Muscle of leg (tissue), 3 donors: ENCODE measurements at regions not wholly inside any gene's neighbourhood (a gene's known extent, or its start where the extent isn't known, plus 50 kb on each side); places are given as distances from the start of the nearest gene placed in this dataset.

Experiments
- DNase-seq: peaks from one replicate; pipeline ENCODE4 v3.0.0; 2013
- H3K27ac ChIP-seq: one replicate; pipeline ENCODE4 v1.5.1; 2013; ENCODE audit warnings: mild to moderate bottlenecking, low read length, control low read depth
- H3K27me3 ChIP-seq: one replicate; pipeline ENCODE4 v1.6.1; 2013; ENCODE audit warnings: low read length; ENCODE audit not compliant: control insufficient read depth, insufficient read depth
- H3K36me3 ChIP-seq: one replicate; pipeline ENCODE4 v1.6.1; 2013; ENCODE audit warnings: low read length; ENCODE audit not compliant: control insufficient read depth, insufficient read depth
- H3K4me1 ChIP-seq: one replicate; pipeline ENCODE4 v1.6.1; 2013; ENCODE audit warnings: low read length; ENCODE audit not compliant: control insufficient read depth, insufficient read depth
- H3K4me3 ChIP-seq: one replicate; pipeline ENCODE4 v1.5.1; 2013; ENCODE audit warnings: low read length, control low read depth
- H3K9me3 ChIP-seq: replicated peaks from 2 replicates; pipeline ENCODE4 v1.6.1; 2013; ENCODE audit warnings: low read depth, low read length; ENCODE audit not compliant: control insufficient read depth
- WGBS: methylation state at CpG from one replicate; pipeline ENCODE4 v1.1.5; 2013; ENCODE audit warnings: missing lambda C conversion rate; ENCODE audit not compliant: insufficient coverage; 5-methylcytosine and 5-hydroxymethylcytosine counted together

DNA sequence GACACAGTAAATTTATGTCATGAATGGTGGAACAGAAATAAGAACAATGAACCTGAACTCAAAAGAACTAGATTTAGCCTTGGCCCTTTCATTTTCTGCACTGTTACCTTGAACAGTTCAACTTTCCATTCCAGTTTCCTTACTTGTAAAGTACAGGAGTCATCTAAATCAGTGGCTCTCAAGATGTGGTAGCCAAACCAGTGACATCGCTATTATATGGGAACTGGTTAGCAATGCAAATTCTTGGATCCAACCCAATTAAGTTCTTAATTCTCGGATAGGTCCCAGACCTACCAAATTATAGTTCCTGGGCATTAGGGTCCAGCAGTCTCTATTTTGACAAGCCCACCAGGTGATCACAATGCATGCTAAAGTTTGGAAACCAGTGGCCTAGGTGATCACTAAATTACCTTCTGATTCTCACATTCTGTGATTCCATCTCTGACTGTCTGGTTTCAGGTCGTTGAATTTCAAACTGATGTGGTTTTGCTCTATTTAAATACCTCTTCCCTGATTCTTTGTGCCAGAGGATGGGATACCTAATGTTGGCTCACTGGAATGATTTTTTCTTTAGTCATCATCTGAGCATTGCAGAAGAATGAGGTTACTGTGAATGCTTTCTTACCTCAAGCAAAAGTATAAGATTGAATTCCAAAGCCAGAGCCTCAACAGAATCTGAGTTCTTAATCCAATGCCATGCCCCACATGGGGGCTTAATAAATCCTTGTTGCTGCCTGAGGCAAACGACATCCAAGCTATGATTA lies 253.8 kb downstream of the ENC1 start:
- Histone ChIP-seq H3K27ac (no peak overlapping the region), H3K9me3 (no peaks in the 10 kb centered on the region), H3K27me3 (no peaks in the 10 kb centered on the region), H3K36me3 (no peaks in the 10 kb centered on the region), H3K4me1 (peaks cover 21% of the 10 kb centered on the region), H3K4me3 (no peak overlapping the region)
- DNase-seq, result no peak
- WGBS, result 77% methylated on average over 3 of the region's 4 CpGs

DNA sequence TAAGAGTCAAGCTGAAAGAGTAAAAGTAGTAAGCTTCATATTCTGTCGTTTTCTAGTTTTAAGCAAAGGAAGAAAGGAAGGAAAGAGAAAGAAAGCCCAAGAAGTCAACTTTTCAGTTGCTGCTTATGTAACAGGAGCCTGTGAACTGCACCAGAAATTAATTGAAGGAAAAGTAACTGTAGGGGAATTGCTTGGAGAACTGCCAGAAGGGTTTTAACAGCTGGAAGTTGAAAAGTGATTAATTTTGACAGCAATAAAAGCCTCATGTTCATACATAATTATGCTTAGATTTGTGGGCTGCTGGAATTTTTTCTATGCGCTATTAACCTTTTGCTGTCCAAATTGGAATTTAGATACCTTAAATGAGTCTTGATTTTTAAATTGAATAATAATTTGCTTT lies 255.7 kb downstream of the ENC1 start:
- Histone ChIP-seq H3K4me3 (no peak overlapping the region), H3K27ac (no peak overlapping the region), H3K4me1 (peaks cover 22% of the 10 kb centered on the region), H3K9me3 (no peaks in the 10 kb centered on the region), H3K27me3 (no peaks in the 10 kb centered on the region), H3K36me3 (no peaks in the 10 kb centered on the region)
- DNase-seq, result peak; percentile 74
- 0% methylated on average over 1 of the region's 2 CpGs for WGBS

DNA sequence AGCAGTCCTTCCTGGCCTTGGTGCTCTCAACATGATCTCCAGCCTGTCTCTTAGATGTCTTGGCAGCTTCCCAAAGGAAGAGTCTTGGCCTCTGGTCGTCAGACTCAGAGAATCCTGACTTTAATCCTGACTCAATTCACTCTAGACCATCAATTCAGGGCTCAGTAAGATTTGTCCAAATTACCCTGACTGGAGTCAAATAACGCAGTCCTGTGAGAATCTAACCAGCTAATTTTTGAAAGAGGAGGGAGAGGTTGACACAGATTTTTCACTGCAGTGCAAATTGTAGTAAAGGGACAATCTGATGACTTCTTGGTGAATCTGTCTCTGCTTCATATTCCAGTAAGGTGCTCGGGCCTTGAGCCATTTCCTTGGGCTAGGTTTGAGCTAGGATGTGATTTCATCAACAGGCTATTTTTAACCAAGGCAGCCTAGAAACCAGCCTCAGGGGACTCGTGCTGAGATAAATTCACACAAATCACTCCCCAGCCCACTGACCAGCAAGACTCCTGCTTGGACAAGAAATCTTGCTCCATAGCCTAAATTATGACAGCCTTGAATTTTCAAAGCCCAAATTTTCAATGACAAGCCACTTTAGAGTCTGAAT lies 257.4 kb downstream of the ENC1 start:
- WGBS, result no CpG with 5 or more reads among the region's 4 CpGs
- H3K36me3 ChIP-seq, result no peaks in the 10 kb centered on the region
- H3K4me1 ChIP-seq, result peaks cover 22% of the 10 kb centered on the region
- peak; percentile 96 for DNase-seq
- H3K27ac ChIP-seq, result peak overlapping the region; percentile 83
- no peak overlapping the region for H3K4me3 ChIP-seq
- H3K27me3 ChIP-seq, result no peaks in the 10 kb centered on the region
- H3K9me3 ChIP-seq, result no peaks in the 10 kb centered on the region

DNA sequence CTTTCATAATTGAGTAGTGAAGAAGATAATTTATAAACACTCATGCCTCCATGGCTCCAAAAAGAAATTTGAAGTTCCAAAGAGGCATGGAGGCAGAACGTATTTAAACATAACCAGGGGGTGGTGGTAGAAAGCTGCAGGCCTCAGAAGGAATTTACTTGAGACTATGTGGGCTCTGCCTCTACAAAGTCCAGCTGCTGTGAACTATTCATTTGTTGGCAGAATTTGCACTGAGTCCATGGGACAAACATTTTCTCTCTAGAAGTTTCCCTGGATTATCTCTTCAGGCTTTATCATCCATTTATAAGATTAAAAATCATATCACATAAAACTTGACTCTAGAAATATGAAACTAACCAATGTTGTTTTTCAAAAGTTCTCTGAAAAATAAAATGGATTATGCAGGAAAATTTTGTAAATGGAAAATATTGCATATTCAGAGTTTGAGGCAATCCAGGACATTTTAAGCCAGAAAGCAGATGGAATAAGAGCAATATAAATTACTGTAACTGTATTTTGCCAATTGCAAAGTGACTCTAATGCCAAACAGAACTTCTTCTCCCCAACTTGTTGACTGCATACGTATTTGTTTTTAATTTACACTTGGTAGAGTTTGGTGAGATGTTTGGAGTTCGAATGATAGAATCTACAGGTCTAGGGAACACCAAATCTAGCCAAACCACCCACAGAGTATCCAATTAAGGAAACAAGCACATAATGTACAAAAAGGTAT lies 258.2 kb downstream of the ENC1 start:
- Histone ChIP-seq H3K4me3 (no peak overlapping the region), H3K4me1 (peaks cover 22% of the 10 kb centered on the region), H3K9me3 (no peaks in the 10 kb centered on the region), H3K36me3 (no peaks in the 10 kb centered on the region), H3K27ac (peak overlapping the region; percentile 83), H3K27me3 (no peaks in the 10 kb centered on the region)
- WGBS, result 43% methylated on average over 1 of the region's 3 CpGs
- peak; percentile 89 for DNase-seq

DNA sequence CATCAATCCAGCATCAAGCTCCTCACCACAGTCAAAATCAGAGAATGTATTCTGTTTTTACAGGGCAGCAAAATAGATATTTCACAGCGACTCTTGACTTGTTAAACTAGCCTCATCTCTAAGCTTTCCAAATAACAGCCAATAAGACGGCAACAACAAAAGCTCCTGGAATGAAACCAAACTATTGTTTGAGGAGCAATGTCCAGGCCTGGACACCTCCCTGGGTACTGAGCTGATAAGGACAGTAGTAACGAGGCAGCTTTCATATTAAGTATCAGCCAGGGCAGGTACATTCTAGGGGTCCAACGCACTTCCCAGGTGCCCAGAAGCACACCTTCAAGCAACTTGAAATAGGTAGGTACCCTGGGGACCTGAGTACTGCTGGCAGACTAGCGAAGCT lies 260.3 kb downstream of the ENC1 start:
- WGBS, result 86% methylated on average over 5 of the region's 5 CpGs
- no peak for DNase-seq
- Histone ChIP-seq H3K9me3 (no peaks in the 10 kb centered on the region), H3K4me1 (peaks cover 20% of the 10 kb centered on the region), H3K4me3 (no peak overlapping the region), H3K36me3 (no peaks in the 10 kb centered on the region), H3K27me3 (no peaks in the 10 kb centered on the region), H3K27ac (no peak overlapping the region)

DNA sequence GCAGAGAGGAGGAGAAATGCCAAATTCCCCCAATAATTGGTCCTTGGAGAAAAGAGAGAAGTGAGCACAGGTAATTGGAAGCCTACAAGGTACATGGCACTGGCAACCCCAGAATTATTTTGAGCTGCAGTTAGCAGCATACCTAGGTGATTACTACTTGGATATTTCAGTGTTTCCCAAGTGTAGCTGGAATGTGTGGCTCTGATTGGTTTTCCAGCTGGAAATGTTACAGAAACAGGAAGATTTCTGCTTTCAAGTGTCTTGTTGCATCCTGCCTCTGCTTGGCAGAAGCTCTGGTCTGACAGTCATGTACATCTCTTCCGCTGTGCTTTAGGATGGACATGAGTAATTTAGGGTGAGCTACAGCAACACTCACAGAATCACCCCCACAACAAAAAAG lies 262.1 kb downstream of the ENC1 start:
- H3K4me1 ChIP-seq, result peaks cover 9% of the 10 kb centered on the region
- WGBS, result no CpG with 5 or more reads among the region's 1 CpG
- peak; percentile 89 for DNase-seq

DNA sequence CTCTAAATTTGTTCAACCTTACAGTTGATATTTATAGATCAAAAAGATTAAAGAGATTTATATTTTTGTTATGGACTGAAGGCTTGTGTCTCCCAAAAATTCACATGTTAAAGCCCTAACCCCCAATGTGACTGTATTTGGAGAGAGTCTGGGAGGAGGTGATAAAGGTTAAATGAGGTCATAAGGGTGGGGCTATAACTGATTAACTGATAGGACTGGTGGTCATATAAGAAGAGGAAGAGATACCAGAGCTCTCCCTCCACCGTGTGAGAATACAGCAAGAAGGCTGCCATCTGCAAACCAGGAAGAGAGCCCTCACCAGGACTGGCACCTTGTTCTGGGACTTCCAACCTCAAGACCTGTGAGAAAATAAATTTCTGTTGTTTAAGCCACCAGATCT lies 264.3 kb downstream of the ENC1 start:
- Histone ChIP-seq H3K27ac (no peak overlapping the region), H3K4me1 (no peaks in the 10 kb centered on the region), H3K9me3 (no peaks in the 10 kb centered on the region), H3K4me3 (no peak overlapping the region), H3K27me3 (no peaks in the 10 kb centered on the region), H3K36me3 (no peaks in the 10 kb centered on the region)
- WGBS, result no CpG with 5 or more reads among the region's 1 CpG
- DNase-seq, result no peak

More for the DNA sequence above, 262.1 kb downstream of the ENC1 start:
- Histone ChIP-seq H3K27me3 (no peaks in the 10 kb centered on the region), H3K9me3 (no peaks in the 10 kb centered on the region), H3K36me3 (no peaks in the 10 kb centered on the region), H3K4me3 (no peak overlapping the region), H3K27ac (no peak overlapping the region)

DNA sequence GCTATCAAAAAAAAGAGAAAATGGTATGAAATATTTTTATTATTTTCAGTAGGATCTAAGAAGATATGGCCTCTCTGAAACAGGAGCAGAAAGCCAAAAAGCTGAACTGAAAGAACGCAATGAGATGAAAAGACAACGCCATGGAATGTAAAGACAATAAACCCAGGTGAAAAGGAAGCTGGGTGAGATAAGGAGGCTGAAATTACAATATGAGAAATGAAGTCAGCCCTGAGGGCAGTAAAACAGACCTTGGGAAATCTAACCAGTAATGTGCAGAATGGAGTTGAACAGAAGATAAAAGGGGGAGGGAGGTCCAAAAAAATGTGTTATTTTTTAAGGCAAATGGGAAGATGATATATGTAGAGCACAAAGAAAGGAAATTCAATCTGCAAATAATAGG lies 265.3 kb downstream of the ENC1 start:
- no peak overlapping the region for H3K27ac ChIP-seq
- H3K36me3 ChIP-seq, result no peaks in the 10 kb centered on the region
- H3K9me3 ChIP-seq, result no peaks in the 10 kb centered on the region
- 68% methylated on average over 2 of the region's 2 CpGs for WGBS
- H3K4me3 ChIP-seq, result no peak overlapping the region
- no peaks in the 10 kb centered on the region for H3K27me3 ChIP-seq
- H3K4me1 ChIP-seq, result peaks cover 2% of the 10 kb centered on the region
- no peak for DNase-seq

DNA sequence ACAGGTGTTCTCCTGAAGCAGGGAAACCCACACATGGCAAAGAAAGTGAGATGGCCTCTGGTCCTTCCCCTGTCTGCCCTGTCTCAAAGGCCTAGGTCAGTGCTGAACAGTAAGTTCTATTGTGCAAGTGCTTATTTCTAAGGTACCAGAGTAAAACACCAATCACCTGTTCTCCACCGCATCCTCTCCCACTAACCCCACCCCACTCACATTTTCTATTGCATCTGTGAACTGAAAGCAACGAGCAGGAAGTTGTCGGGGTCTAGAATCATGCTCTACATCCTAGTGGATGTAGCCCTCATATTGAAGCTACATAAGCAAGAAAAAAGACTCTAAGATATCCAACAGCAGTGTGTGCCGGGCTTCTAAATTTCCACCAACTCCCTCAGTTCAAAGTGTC lies 265.9 kb downstream of the ENC1 start:
- DNase-seq, result no peak
- no peaks in the 10 kb centered on the region for H3K36me3 ChIP-seq
- H3K9me3 ChIP-seq, result no peaks in the 10 kb centered on the region
- no peaks in the 10 kb centered on the region for H3K27me3 ChIP-seq
- WGBS, result 90% methylated on average over 2 of the region's 4 CpGs
- H3K4me3 ChIP-seq, result no peak overlapping the region
- H3K27ac ChIP-seq, result no peak overlapping the region
- peaks cover 5% of the 10 kb centered on the region for H3K4me1 ChIP-seq

DNA sequence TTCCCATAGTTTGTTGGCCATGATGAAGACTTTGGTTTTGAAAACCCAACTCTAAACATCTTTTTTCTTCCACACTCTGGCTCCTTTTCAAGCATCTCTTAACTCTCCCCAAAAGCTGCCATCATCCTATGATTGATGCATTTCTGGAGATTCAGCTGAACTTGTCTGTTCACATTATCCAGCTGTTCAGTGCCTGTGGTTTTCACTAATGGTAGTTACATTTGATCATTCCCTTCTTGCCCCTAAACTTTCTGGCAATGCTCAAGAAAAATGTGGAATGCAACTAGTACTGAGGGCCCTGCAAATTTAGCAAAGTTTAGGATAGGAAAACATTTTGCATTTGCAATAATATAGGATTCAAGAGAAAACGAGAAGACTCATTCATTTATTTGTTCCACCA lies 267.5 kb downstream of the ENC1 start:
- no CpG with 5 or more reads among the region's 1 CpG for WGBS
- no peaks in the 10 kb centered on the region for H3K27me3 ChIP-seq
- peaks cover 5% of the 10 kb centered on the region for H3K4me1 ChIP-seq
- DNase-seq, result no peak
- no peak overlapping the region for H3K27ac ChIP-seq
- no peak overlapping the region for H3K4me3 ChIP-seq
- no peaks in the 10 kb centered on the region for H3K36me3 ChIP-seq
- H3K9me3 ChIP-seq, result no peaks in the 10 kb centered on the region
